ENCODE measurements at regions not wholly inside any gene's neighbourhood (a gene's known extent, or its start where the extent isn't known, plus 50 kb on each side); places are given as distances from the start of the nearest gene placed in this dataset.

- TF ChIP-seq CTCF (IDR thresholded peaks at IDR 0.05) (no peak), POLR2A (IDR thresholded peaks at IDR 0.05) (no peak)
These were observed 143.0 kb upstream of the AHI1 start for GRCh38 chr6:135640449-135641111.

Data from heart left ventricle (tissue), 13 donors.